ENCODE measurements at regions not wholly inside any gene's neighbourhood (a gene's known extent, or its start where the extent isn't known, plus 50 kb on each side); places are given as distances from the start of the nearest gene placed in this dataset.

GRCh38 chr11:111035746-111036145, 209.8 kb upstream of the POU2AF2 start:
- no peaks in the 10 kb centered on the region for H3K4me1 Mint-ChIP-seq (ENCODE audit: low read depth)
- no peaks in the 10 kb centered on the region for H3K9me3 Mint-ChIP-seq
- no peaks in the 10 kb centered on the region for H3K36me3 Mint-ChIP-seq (ENCODE audit: low read depth)
- no peak for DNase-seq (ENCODE audit: low spot score)
- H3K4me3 Mint-ChIP-seq (ENCODE audit: low read depth) = no peak overlapping the region
- no peaks in the 10 kb centered on the region for H3K27me3 Mint-ChIP-seq (ENCODE audit: low read depth)
- intact Hi-C loops (cut with micrococcal nuclease) = loop anchor here (10.0 kb wide), 1 partner anchor 209 kb away; the partner anchor contains the start of gene POU2AF2
- no peak overlapping the region for H3K27ac Mint-ChIP-seq

DNA sequence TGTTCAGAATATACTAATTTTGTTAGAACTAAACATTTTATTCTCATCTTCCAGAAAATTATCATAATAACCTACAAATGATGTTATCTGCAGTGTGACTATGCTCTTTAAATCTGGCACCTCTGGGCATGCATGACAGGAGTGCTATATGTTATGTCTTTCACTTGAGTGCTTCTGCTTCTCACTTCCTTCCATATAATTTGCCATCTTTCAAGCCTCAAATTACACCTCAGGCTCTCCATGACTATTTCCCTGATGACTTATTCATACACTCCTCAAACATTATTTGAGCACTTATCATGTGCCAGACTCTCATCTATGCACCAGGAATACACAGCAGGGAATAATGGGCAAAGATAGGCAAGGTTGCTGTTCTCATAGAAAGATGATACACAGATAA, 219.3 kb upstream of the POU2AF2 start:
- intact Hi-C loops (cut with micrococcal nuclease) = no loop called here
- DNase-seq (ENCODE audit: low spot score) = no peak
- no peaks in the 10 kb centered on the region for H3K4me1 Mint-ChIP-seq (ENCODE audit: low read depth)
- no peaks in the 10 kb centered on the region for H3K36me3 Mint-ChIP-seq (ENCODE audit: low read depth)
- H3K27me3 Mint-ChIP-seq (ENCODE audit: low read depth) = peaks cover 6% of the 10 kb centered on the region
- H3K9me3 Mint-ChIP-seq = no peaks in the 10 kb centered on the region
- no peak overlapping the region for H3K4me3 Mint-ChIP-seq (ENCODE audit: low read depth)
- no peak overlapping the region for H3K27ac Mint-ChIP-seq

- Mint-ChIP-seq H3K9me3 (no peaks in the 10 kb centered on the region), H3K27ac (no peak overlapping the region), H3K4me1 (ENCODE audit: low read depth) (no peaks in the 10 kb centered on the region), H3K27me3 (ENCODE audit: low read depth) (peaks cover 2% of the 10 kb centered on the region), H3K36me3 (ENCODE audit: low read depth) (no peaks in the 10 kb centered on the region), H3K4me3 (ENCODE audit: low read depth) (no peak overlapping the region)
- intact Hi-C loops (cut with micrococcal nuclease) = no loop called here
- DNase-seq (ENCODE audit: low spot score) = no peak
These were observed 224.4 kb upstream of the POU2AF2 start for GRCh38 chr11:111021131-111021530.

GRCh38 chr11:111019871-111020670, 225.5 kb upstream of the POU2AF2 start:
- H3K4me3 Mint-ChIP-seq (ENCODE audit: low read depth) = no peak overlapping the region
- H3K4me1 Mint-ChIP-seq (ENCODE audit: low read depth) = no peaks in the 10 kb centered on the region
- intact Hi-C loops (cut with micrococcal nuclease) = no loop called here
- H3K27me3 Mint-ChIP-seq (ENCODE audit: low read depth) = peaks cover 2% of the 10 kb centered on the region
- no peak for DNase-seq (ENCODE audit: low spot score)
- no peaks in the 10 kb centered on the region for H3K9me3 Mint-ChIP-seq
- no peaks in the 10 kb centered on the region for H3K36me3 Mint-ChIP-seq (ENCODE audit: low read depth)
- H3K27ac Mint-ChIP-seq = no peak overlapping the region

DNA sequence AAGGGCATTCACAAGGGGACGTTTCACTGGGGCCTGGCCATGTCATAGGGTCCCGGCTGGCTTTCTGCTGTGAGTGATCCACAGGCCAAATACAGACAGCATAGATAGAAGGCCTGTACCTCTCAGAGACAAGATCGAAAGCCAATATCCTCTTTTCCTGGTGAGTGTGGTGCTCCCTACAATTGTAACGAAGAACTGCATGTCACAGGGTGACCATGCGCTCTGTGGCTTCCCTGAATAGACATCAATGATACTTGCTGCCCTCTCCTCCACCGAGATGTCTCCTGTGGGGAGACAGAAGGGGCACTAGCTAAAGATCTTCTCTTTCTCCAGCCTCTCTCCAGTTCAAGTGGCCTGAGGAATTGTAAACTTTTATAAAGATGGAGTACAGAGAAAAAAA, 226.1 kb upstream of the POU2AF2 start:
- Mint-ChIP-seq H3K4me1 (ENCODE audit: low read depth) (no peaks in the 10 kb centered on the region), H3K27ac (no peak overlapping the region), H3K27me3 (ENCODE audit: low read depth) (peaks cover 5% of the 10 kb centered on the region), H3K9me3 (no peaks in the 10 kb centered on the region), H3K36me3 (ENCODE audit: low read depth) (no peaks in the 10 kb centered on the region), H3K4me3 (ENCODE audit: low read depth) (no peak overlapping the region)
- no peak for DNase-seq (ENCODE audit: low spot score)
- intact Hi-C loops (cut with micrococcal nuclease) = no loop called here

DNA sequence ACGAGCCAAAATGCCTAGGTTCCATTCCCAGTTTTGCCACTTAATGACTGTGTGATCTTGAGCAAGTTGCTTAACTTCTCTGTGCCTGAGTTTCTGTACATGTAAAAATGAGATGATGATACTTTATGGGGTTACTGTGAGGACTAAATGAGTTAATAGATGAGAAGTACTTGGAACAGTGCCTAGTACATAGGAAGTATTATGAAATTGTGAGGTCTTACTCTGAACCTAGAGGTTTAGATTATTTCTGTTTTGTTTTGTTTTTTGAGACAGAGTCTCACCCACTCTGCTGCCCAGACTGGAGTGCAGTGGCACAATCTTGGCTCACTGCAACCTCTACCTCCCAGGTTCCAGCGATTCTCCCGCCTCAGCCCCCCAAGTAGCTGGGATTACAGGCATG, 227.0 kb upstream of the POU2AF2 start:
- intact Hi-C loops (cut with micrococcal nuclease) = no loop called here
- no peak overlapping the region for H3K27ac Mint-ChIP-seq
- no peaks in the 10 kb centered on the region for H3K36me3 Mint-ChIP-seq (ENCODE audit: low read depth)
- no peak overlapping the region for H3K4me3 Mint-ChIP-seq (ENCODE audit: low read depth)
- H3K9me3 Mint-ChIP-seq = no peaks in the 10 kb centered on the region
- no peaks in the 10 kb centered on the region for H3K4me1 Mint-ChIP-seq (ENCODE audit: low read depth)
- DNase-seq (ENCODE audit: low spot score) = no peak
- H3K27me3 Mint-ChIP-seq (ENCODE audit: low read depth) = peaks cover 5% of the 10 kb centered on the region

DNA sequence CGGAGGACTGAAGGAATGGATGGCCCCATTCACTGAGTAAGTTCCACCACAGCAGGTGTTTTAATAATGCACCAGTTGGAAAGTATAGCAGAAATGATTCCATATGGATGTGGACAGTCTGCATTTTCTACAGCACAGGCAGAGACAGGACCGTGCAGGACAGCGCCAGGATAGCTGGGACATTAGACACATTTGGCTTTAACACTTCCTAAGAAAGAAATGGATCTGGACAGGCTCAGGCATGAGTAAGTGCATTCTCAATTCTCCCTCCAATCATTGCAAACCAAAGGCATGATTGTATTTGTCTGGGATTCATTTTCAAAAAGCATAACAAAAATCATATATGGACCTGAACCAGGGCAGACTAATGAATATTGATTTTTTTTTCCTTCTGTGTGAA, 233.0 kb upstream of the POU2AF2 start:
- Mint-ChIP-seq H3K27ac (no peak overlapping the region), H3K4me3 (ENCODE audit: low read depth) (no peak overlapping the region), H3K4me1 (ENCODE audit: low read depth) (no peaks in the 10 kb centered on the region), H3K9me3 (no peaks in the 10 kb centered on the region), H3K27me3 (ENCODE audit: low read depth) (peaks cover 5% of the 10 kb centered on the region), H3K36me3 (ENCODE audit: low read depth) (no peaks in the 10 kb centered on the region)
- no peak for DNase-seq (ENCODE audit: low spot score)
- intact Hi-C loops (cut with micrococcal nuclease) = no loop called here

- Mint-ChIP-seq H3K27ac (no peak overlapping the region), H3K9me3 (no peaks in the 10 kb centered on the region), H3K36me3 (ENCODE audit: low read depth) (no peaks in the 10 kb centered on the region), H3K4me3 (ENCODE audit: low read depth) (no peak overlapping the region), H3K27me3 (ENCODE audit: low read depth) (peaks cover 5% of the 10 kb centered on the region), H3K4me1 (ENCODE audit: low read depth) (no peaks in the 10 kb centered on the region)
- intact Hi-C loops (cut with micrococcal nuclease) = no loop called here
- no peak for DNase-seq (ENCODE audit: low spot score)
These were observed 234.3 kb upstream of the POU2AF2 start for GRCh38 chr11:111011275-111011594.

- Mint-ChIP-seq H3K36me3 (ENCODE audit: low read depth) (no peaks in the 10 kb centered on the region), H3K27me3 (ENCODE audit: low read depth) (peaks cover 5% of the 10 kb centered on the region), H3K27ac (no peak overlapping the region), H3K9me3 (no peaks in the 10 kb centered on the region), H3K4me1 (ENCODE audit: low read depth) (no peaks in the 10 kb centered on the region), H3K4me3 (ENCODE audit: low read depth) (no peak overlapping the region)
- no peak for DNase-seq (ENCODE audit: low spot score)
- intact Hi-C loops (cut with micrococcal nuclease) = no loop called here
These were observed 234.9 kb upstream of the POU2AF2 start for GRCh38 chr11:111010391-111011274.

- no peak for DNase-seq (ENCODE audit: low spot score)
- no peaks in the 10 kb centered on the region for H3K9me3 Mint-ChIP-seq
- no peaks in the 10 kb centered on the region for H3K4me1 Mint-ChIP-seq (ENCODE audit: low read depth)
- intact Hi-C loops (cut with micrococcal nuclease) = no loop called here
- peaks cover 3% of the 10 kb centered on the region for H3K27me3 Mint-ChIP-seq (ENCODE audit: low read depth)
- H3K27ac Mint-ChIP-seq = no peak overlapping the region
- H3K4me3 Mint-ChIP-seq (ENCODE audit: low read depth) = no peak overlapping the region
- H3K36me3 Mint-ChIP-seq (ENCODE audit: low read depth) = no peaks in the 10 kb centered on the region
These were observed 239.3 kb upstream of the POU2AF2 start for GRCh38 chr11:111006227-111006626.

DNA sequence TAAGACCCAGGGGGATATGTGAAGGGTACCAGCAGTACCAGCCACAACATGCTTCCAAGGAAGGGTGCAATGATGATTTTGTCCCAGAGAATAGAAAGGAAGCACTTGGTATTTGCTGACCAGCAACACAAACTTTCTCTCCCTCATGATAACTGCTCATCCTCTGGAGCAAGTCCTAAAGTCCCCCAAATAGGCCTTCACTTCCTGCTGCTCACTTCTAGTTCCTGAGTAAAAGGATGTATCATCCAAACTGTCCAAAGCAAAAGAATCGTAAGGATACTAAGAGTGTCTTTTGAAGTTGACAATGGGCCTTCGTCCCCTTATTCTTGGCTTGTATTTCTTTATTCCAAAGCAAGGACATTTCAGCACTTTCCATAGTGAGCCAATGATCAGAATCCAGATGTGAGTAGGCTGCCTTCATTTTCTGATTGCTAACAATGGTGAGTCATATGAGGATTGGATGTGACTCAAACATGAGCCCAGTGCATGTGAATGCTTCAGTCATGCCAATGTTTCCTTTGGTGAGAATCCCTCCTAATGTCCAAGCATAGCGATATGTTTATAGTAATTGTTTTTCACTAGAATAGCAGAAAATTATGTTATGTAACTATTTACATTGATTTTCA, 243.4 kb upstream of the POU2AF2 start:
- intact Hi-C loops (cut with micrococcal nuclease) = no loop called here
- no peak overlapping the region for H3K27ac Mint-ChIP-seq
- H3K4me1 Mint-ChIP-seq (ENCODE audit: low read depth) = no peaks in the 10 kb centered on the region
- no peaks in the 10 kb centered on the region for H3K36me3 Mint-ChIP-seq (ENCODE audit: low read depth)
- no peak for DNase-seq (ENCODE audit: low spot score)
- H3K4me3 Mint-ChIP-seq (ENCODE audit: low read depth) = no peak overlapping the region
- H3K27me3 Mint-ChIP-seq (ENCODE audit: low read depth) = peaks cover under 1% of the 10 kb centered on the region
- H3K9me3 Mint-ChIP-seq = no peaks in the 10 kb centered on the region

DNA sequence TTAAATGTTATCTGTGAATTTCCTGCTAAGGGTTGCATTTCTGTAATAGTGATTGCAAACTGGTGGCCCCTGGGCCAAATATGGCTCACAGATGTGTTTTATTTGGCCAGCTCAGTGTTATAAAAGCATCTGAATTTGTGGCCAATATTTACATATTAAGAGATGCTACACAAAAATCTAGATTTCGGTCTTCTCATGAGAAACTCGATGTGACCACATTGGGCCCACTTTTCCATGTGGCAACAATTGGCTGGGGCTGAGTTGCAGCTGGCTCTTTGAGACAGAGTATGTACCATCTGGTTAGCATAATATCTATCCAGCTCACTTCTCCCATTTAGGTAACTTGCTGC, 244.5 kb upstream of the POU2AF2 start:
- Mint-ChIP-seq H3K4me3 (ENCODE audit: low read depth) (no peak overlapping the region), H3K27me3 (ENCODE audit: low read depth) (no peaks in the 10 kb centered on the region), H3K27ac (no peak overlapping the region), H3K4me1 (ENCODE audit: low read depth) (no peaks in the 10 kb centered on the region), H3K9me3 (no peaks in the 10 kb centered on the region), H3K36me3 (ENCODE audit: low read depth) (no peaks in the 10 kb centered on the region)
- intact Hi-C loops (cut with micrococcal nuclease) = no loop called here
- DNase-seq (ENCODE audit: low spot score) = no peak
